Choroid plexus epithelial cell (primary cell): ENCODE measurements at regions not wholly inside any gene's neighbourhood (a gene's known extent, or its start where the extent isn't known, plus 50 kb on each side); places are given as distances from the start of the nearest gene placed in this dataset.
A peak's percentile ranks its signal among the peaks of the same experiment; 100 is the strongest.

Experiments used
- DNase-seq: peaks from one replicate; pipeline ENCODE4 v3.0.0-alpha.2; 2010; ENCODE audit warnings: low read depth
- H3K4me3 ChIP-seq: 2 replicates; pipeline ENCODE4 v1.5.1; 2011; ENCODE audit warnings: low read depth, mild to moderate bottlenecking, control low read depth, low read length, moderate library complexity
- TF ChIP-seq, protein P1 (sequence below): conservative IDR thresholded peaks from 2 replicates; pipeline ENCODE4 v1.5.1; 2011; ENCODE audit warnings: low read depth, mild to moderate bottlenecking, control low read depth, inconsistent platforms, low read length, moderate library complexity

DNA sequence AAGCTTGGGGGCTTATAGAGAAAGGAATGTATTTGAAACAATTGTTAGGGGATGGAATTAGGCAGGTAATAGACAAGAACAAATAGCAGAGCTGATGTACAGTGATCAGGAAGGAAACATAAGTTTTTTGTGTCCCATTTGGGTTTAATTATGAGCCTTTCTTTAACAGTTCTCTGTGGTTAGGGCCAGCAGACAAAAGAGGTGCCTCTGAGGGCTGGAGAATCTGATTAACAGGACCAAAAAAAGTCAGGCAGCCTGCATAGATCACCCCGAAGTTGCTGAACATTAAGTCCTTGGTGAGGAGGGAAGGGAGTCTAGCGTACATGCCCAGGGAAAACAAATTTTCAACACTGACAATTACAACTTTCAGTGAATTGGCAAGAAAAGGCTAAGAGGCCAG lies 88.6 kb upstream of the SPRED1 start:
- no peak for DNase-seq
- H3K4me3 ChIP-seq, result no peak overlapping the region
- TF ChIP-seq, protein P1, sequence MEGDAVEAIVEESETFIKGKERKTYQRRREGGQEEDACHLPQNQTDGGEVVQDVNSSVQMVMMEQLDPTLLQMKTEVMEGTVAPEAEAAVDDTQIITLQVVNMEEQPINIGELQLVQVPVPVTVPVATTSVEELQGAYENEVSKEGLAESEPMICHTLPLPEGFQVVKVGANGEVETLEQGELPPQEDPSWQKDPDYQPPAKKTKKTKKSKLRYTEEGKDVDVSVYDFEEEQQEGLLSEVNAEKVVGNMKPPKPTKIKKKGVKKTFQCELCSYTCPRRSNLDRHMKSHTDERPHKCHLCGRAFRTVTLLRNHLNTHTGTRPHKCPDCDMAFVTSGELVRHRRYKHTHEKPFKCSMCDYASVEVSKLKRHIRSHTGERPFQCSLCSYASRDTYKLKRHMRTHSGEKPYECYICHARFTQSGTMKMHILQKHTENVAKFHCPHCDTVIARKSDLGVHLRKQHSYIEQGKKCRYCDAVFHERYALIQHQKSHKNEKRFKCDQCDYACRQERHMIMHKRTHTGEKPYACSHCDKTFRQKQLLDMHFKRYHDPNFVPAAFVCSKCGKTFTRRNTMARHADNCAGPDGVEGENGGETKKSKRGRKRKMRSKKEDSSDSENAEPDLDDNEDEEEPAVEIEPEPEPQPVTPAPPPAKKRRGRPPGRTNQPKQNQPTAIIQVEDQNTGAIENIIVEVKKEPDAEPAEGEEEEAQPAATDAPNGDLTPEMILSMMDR, result no peak

DNA sequence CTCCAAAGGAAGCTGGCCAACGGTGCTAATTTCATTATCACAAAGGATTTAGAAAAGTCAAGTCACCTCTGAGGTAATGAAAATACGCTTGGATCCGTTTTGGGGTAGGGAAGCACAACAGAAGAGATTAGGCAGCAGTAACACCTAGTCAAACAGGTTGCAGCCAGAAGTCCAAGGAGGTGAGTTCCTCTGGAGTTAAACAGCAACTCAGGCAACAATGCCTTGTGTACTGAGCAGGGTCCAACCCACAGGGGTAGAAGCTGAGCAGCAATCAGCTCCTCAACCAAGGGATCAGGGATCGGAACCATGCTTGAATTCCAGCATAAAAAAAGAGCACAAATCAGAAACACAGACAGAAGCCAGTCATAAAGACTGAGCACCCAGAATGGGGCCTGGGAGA lies 88.1 kb upstream of the SPRED1 start:
- no peak overlapping the region for H3K4me3 ChIP-seq
- DNase-seq, result no peak
- TF ChIP-seq, protein P1, result no peak

DNA sequence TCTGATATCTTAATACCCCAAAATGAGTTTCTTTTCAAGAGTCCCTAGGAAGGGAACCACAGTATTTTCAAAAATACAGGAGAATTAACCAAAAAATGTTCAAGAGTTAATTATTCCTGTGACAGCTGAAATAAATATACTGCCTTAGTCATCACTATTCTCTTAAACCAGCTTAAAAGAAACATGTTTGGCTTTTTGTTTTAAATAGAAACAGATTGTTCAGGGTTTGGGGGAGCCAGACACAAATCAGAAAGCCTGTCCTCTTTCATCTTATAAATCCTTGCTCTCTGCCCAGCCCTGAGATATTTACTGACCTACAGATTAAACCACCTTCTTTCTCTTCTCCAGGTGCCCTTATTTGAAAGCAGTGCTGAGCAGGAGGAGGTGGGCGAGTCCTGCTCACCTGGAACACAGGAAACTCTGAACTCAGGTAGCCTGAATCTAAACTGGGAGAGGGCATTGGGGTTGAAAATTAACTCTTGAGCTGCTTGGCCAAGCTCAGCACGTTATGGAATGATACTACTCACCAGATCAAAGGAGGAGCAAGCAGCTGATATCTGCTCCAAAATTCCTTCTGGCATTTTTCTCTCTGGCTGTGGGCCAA lies 84.1 kb upstream of the SPRED1 start:
- no peak overlapping the region for H3K4me3 ChIP-seq
- TF ChIP-seq, protein P1, result no peak
- DNase-seq, result no peak

DNA sequence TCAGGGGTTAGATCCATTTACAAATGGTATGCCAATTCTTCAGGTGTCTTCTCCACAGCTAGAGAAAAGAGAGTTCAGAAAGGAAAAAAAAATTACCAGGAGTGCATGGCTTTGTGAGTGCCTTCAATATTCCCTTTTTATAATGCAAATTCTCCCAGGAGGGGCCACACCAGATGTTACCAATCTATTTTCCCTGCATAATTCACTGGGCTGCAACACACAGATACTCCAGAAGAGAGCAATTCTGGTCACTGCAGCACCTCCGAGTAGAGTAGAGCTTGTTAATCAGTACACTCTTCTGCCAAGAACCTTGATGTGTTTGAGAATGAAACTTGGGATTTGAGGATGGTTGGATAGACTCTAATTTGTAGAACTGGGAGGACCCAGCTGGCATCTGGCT lies 80.7 kb upstream of the SPRED1 start:
- no peak overlapping the region for H3K4me3 ChIP-seq
- DNase-seq, result no peak
- TF ChIP-seq, protein P1, result no peak

DNA sequence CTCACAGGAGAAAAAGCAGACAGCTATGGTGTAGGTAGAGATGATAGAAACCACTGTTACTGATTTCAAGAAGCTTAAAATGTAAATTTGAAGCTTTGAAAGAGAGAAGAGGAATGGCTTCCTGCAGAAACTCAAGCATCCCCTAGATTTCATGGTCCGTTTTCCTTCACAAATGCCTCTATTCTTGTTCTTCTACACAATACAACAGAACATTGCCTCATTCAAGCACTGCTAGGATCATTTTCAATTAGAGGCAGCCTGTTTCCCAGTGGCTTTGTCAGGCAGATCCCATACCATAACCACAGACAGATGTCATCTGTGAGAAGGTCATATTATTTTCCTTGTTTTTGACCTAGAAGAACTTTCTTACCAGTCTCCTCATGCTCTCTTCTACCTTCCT lies 77.9 kb upstream of the SPRED1 start:
- H3K4me3 ChIP-seq, result no peak overlapping the region
- no peak for DNase-seq
- TF ChIP-seq, protein P1, result no peak

DNA sequence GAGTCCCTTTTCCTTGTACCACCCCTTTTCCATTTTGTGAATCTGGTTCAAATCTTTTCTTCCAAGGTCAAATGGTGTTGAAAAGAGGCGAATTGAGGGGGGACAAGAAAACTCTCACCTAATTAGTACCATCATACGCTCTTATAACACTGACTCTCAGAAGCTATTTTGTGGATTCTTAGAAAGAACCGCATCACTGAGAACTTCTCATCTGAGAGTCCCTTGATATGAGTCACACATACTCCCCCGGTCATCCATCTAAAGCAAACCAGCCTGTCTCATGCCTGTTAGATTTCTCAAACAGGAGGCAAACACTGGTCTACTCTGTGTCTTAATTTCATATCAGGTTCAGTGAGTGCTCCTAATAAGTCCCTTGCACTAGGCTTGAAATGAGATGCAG lies 76.5 kb upstream of the SPRED1 start:
- peak; percentile 72 for DNase-seq
- TF ChIP-seq, protein P1, result no peak
- H3K4me3 ChIP-seq, result no peak overlapping the region

DNA sequence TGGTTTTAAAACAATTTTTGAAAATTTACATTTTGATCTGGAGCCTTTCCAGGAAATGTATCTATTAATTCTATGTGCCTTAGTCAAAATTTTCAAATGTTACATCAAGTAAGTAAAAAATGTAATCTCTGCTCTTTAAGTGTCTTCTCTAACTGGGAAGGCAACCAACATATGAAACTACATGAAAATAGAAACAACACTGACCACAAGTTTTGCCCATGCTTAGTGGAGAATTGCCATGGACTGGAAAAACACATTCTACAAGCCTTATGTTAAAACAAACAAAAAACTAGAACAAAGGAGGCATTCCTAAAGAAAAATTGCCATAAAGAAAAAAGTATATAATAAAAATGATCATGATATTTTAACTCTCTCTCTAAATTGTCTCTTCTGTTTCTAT lies 75.9 kb upstream of the SPRED1 start:
- DNase-seq, result peak; percentile 13
- TF ChIP-seq, protein P1, result no peak
- no peak overlapping the region for H3K4me3 ChIP-seq
